GM23338 (cell line): ENCODE measurements at regions not wholly inside any gene's neighbourhood (a gene's known extent, or its start where the extent isn't known, plus 50 kb on each side); places are given as distances from the start of the nearest gene placed in this dataset.

Source experiments
- ATAC-seq: fragments of 200-7000 bp; cut with Tn5 transposase; 3 replicates; pipeline ENCODE4 v1.9.1; 2020
- DNase-seq: peaks from one replicate; pipeline ENCODE4 v3.0.0-alpha.2; 2015; ENCODE audit warnings: low spot score
- H2AFZ ChIP-seq: fragments of 200-600 bp; sonication (generic); 2 replicates; pipeline ENCODE4 v1.8.0; 2016; ENCODE audit warnings: antibody characterized with exemption, mild to moderate bottlenecking, moderate library complexity
- H3F3A ChIP-seq: fragments of 200-600 bp; sonication (generic); replicated peaks from 2 replicates; pipeline ENCODE4 v1.8.0; 2017; ENCODE audit warnings: antibody characterized with exemption, mixed run types, low read depth
- H3K27ac ChIP-seq: fragments of 200-600 bp; sonication (generic); 2 replicates; pipeline ENCODE4 v1.6.1; 2016; ENCODE audit warnings: low read depth
- H3K27me3 ChIP-seq: fragments of 200-600 bp; sonication (generic); 2 replicates; pipeline ENCODE4 v1.8.0; 2016; ENCODE audit warnings: mild to moderate bottlenecking, mixed run types, moderate library complexity; ENCODE audit not compliant: insufficient read depth
- H3K36me3 ChIP-seq: fragments of 200-600 bp; sonication (generic); 2 replicates; pipeline ENCODE4 v1.8.0; 2016; ENCODE audit warnings: mild to moderate bottlenecking; ENCODE audit not compliant: insufficient read depth
- H3K4me1 ChIP-seq: fragments of 200-600 bp; sonication (generic); 2 replicates; pipeline ENCODE4 v1.8.0; 2016; ENCODE audit warnings: mild to moderate bottlenecking, moderate library complexity; ENCODE audit not compliant: insufficient read depth
- H3K4me2 ChIP-seq: fragments of 200-600 bp; sonication (generic); 2 replicates; pipeline ENCODE4 v1.7.1; 2017; ENCODE audit warnings: mixed run types
- H3K4me3 ChIP-seq: fragments of 200-600 bp; sonication (generic); 2 replicates; pipeline ENCODE4 v1.6.1; 2016; ENCODE audit warnings: mixed run types
- H3K79me2 ChIP-seq: fragments of 200-600 bp; sonication (generic); replicated peaks from 2 replicates; pipeline ENCODE4 v1.8.0; 2017; ENCODE audit warnings: mild to moderate bottlenecking; ENCODE audit not compliant: insufficient read depth
- H3K9me2 ChIP-seq: fragments of 200-600 bp; sonication (generic); 2 replicates; pipeline ENCODE4 v1.8.0; 2017; ENCODE audit not compliant: insufficient read depth
- H4K20me1 ChIP-seq: fragments of 200-600 bp; sonication (generic); replicated peaks from 2 replicates; pipeline ENCODE4 v1.8.0; 2017; ENCODE audit warnings: mild to moderate bottlenecking; ENCODE audit not compliant: insufficient read depth
- H3K27ac Mint-ChIP-seq: 2 replicates; pipeline ENCODE4 v1.8.0; 2020; ENCODE audit warnings: inconsistent platforms, mild to moderate bottlenecking, moderate library complexity, mixed read lengths
- H3K27me3 Mint-ChIP-seq: 3 replicates; pipeline ENCODE4 v1.8.0; 2022; ENCODE audit warnings: low read depth, mild to moderate bottlenecking, moderate library complexity, mixed read lengths, inconsistent platforms; ENCODE audit not compliant: insufficient read depth, poor library complexity
- H3K36me3 Mint-ChIP-seq: 3 replicates; pipeline ENCODE4 v1.8.0; 2021; ENCODE audit warnings: low read depth, mild to moderate bottlenecking, inconsistent platforms, moderate library complexity, mixed read lengths
- H3K4me1 Mint-ChIP-seq: 3 replicates; pipeline ENCODE4 v1.8.0; 2020; ENCODE audit warnings: mild to moderate bottlenecking, inconsistent platforms, mixed read lengths
- H3K4me3 Mint-ChIP-seq: 3 replicates; pipeline ENCODE4 v1.8.0; 2021; ENCODE audit warnings: moderate library complexity, mild to moderate bottlenecking, inconsistent platforms, mixed read lengths
- H3K9me3 Mint-ChIP-seq: 3 replicates; pipeline ENCODE4 v1.8.0; 2020; ENCODE audit warnings: moderate library complexity, mild to moderate bottlenecking, inconsistent platforms, mixed read lengths
- CREB1 ChIP-seq: fragments of 250-450 bp; sonication (Bioruptor Pico); IDR thresholded peaks from 2 replicates; pipeline ENCODE4 v1.5.0; 2020; ENCODE audit warnings: low read depth, mild to moderate bottlenecking, moderate library complexity
- CTCF ChIP-seq, 2 experiments: fragments of 200-600 bp in 1 of 2; sonication (generic) in 1 of 2; conservative IDR thresholded peaks; 2 replicates each; pipeline versions ENCODE4 v1.5.1 to v1.6.1; 2016 to 2017; ENCODE audit warnings: antibody characterized with exemption in 2 of 2, low read depth in 2 of 2, mild to moderate bottlenecking in 2 of 2, moderate library complexity in 1 of 2
- ETS1 ChIP-seq: IDR thresholded peaks from 2 replicates; pipeline ENCODE4 v1.6.1; 2016; ENCODE audit warnings: antibody characterized with exemption
- EZH2 ChIP-seq: fragments of 200-600 bp; sonication (generic); IDR thresholded peaks from one replicate; pipeline ENCODE4 v1.8.0; 2017; ENCODE audit warnings: antibody characterized with exemption, mild to moderate bottlenecking, low read depth; ENCODE audit not compliant: unreplicated experiment
- JUNB ChIP-seq: IDR thresholded peaks from one replicate; pipeline ENCODE4 v1.6.1; 2016; ENCODE audit warnings: antibody characterized with exemption; ENCODE audit not compliant: unreplicated experiment
- REST ChIP-seq: IDR thresholded peaks from one replicate; pipeline ENCODE4 v1.6.1; 2018; ENCODE audit warnings: antibody characterized with exemption; ENCODE audit not compliant: unreplicated experiment
- STAT1 ChIP-seq: IDR thresholded peaks from one replicate; pipeline ENCODE4 v1.6.1; 2016; ENCODE audit warnings: antibody characterized with exemption; ENCODE audit not compliant: unreplicated experiment
- ZNF114 ChIP-seq: fragments of 250-450 bp; sonication (Bioruptor Pico); IDR thresholded peaks from 2 replicates; pipeline ENCODE4 v1.5.0; 2020; ENCODE audit warnings: mild to moderate bottlenecking, moderate library complexity
- ZNF462 ChIP-seq: fragments of 250-450 bp; sonication (Bioruptor Pico); IDR thresholded peaks from 2 replicates; pipeline ENCODE4 v1.5.0; 2020; ENCODE audit warnings: mild to moderate bottlenecking, moderate library complexity

- TF ChIP-seq ZNF462 (CRISPR knock-in tag) (no peak), ZNF114 (CRISPR knock-in tag) (no peak), ETS1 (no peak)
Observed at GRCh38 chr4:136850446-136850845, 681.8 kb downstream of the PCDH18 start (continued).

GRCh38 chr4:136847881-136848621 lies 684.2 kb downstream of the PCDH18 start:
- peaks cover 24% of the 10 kb centered on the region; the same call in 2 of the 3 replicates for H3K36me3 Mint-ChIP-seq
- peaks cover 9% of the 10 kb centered on the region for H3K9me2 ChIP-seq
- no peak overlapping the region for H2AFZ ChIP-seq
- no peaks in the 10 kb centered on the region for H3K27me3 ChIP-seq
- H3K4me1 ChIP-seq: no peaks in the 10 kb centered on the region
- DNase-seq (no peak), ATAC-seq (no peak)
- no peak overlapping the region for H3K4me3 ChIP-seq
- H3F3A ChIP-seq: no peaks in the 10 kb centered on the region
- no peak overlapping the region for H3K4me3 Mint-ChIP-seq
- no peak overlapping the region for H3K27ac Mint-ChIP-seq
- H3K4me1 Mint-ChIP-seq: no peaks in the 10 kb centered on the region
- no peaks in the 10 kb centered on the region for H3K36me3 ChIP-seq
- no peak overlapping the region for H3K27ac ChIP-seq
- no peaks in the 10 kb centered on the region for H3K79me2 ChIP-seq
- no peak overlapping the region for H3K4me2 ChIP-seq
- H3K9me3 Mint-ChIP-seq: peaks cover 46% of the 10 kb centered on the region
- H3K27me3 Mint-ChIP-seq: peaks cover 2% of the 10 kb centered on the region
- H4K20me1 ChIP-seq: no peaks in the 10 kb centered on the region
- TF ChIP-seq CREB1 (CRISPR knock-in tag) (no peak), JUNB (no peak), STAT1 (no peak), REST (no peak), EZH2 (no peak), ZNF114 (CRISPR knock-in tag) (no peak), CTCF (conservative IDR thresholded peaks at IDR 0.05; ENCODE audit: low read depth in 2 of 2) (no peak)
